Body of pancreas (tissue), 4 donors: ENCODE measurements at regions not wholly inside any gene's neighbourhood (a gene's known extent, or its start where the extent isn't known, plus 50 kb on each side); places are given as distances from the start of the nearest gene placed in this dataset.

Experiments
- CTCF ChIP-seq, 7 experiments: fragments of 450-650 bp in 4 of 7; fragments of 200-600 bp in 3 of 7; sonication (generic) in 3 of 7; IDR thresholded peaks; one replicate each; pipeline ENCODE4 v1.5.1; 2016 to 2019; ENCODE audit warnings: antibody characterized with exemption in 7 of 7
- POLR2A ChIP-seq, 3 donors: fragments of 450-650 bp; IDR thresholded peaks; one replicate each; pipeline ENCODE4 v1.6.1; 2016; ENCODE audit warnings: antibody characterized with exemption in 3 of 3, mild to moderate bottlenecking in 2 of 3

- TF ChIP-seq POLR2A (IDR thresholded peaks at IDR 0.05) (no peak), CTCF (IDR thresholded peaks at IDR 0.05) (no peak)
Measured at GRCh38 chr4:41410049-41410448, 127.9 kb upstream of the LIMCH1 start.
